PC-3 (cell line): ENCODE measurements at regions not wholly inside any gene's neighbourhood (a gene's known extent, or its start where the extent isn't known, plus 50 kb on each side); places are given as distances from the start of the nearest gene placed in this dataset.
"Not testable (repeated sequence)": the region's sequence is repeated elsewhere in the genome, so short reads cannot be mapped to it uniquely, and the experiment has no call there.

Experiments
- ATAC-seq: fragments of 200-7000 bp; cut with Tn5 transposase; 2 replicates; pipeline ENCODE4 v1.9.1; 2020; ENCODE audit warnings: mild to moderate bottlenecking, moderate library complexity
- BruUV-seq: library from RNA; stranded (reverse); fragments of 400-500 nt; replicated peaks from 2 replicates; lab custom pipeline; 2021; lab: Mats Ljungman, UMichigan
- CTCF ChIA-PET: fragments of 300-600 bp; sonication (Branson Sonifier 250); formaldehyde crosslinking; loops from one replicate; lab custom pipeline; 2022; ENCODE audit warnings: antibody characterized with exemption; lab: Charles Lee
- POLR2A ChIA-PET: fragments of 300-600 bp; sonication (Branson Sonifier 250); formaldehyde crosslinking; loops from one replicate; lab custom pipeline; 2022; ENCODE audit warnings: antibody characterized with exemption; ENCODE audit not compliant: unreplicated experiment; lab: Charles Lee
- DNase-seq: peaks from one replicate; pipeline ENCODE4 v3.0.0-alpha.2; 2015
- H2AFZ ChIP-seq: fragments of 300-600 bp; sonication (generic); 2 replicates; pipeline ENCODE4 v1.6.0; 2016; ENCODE audit warnings: antibody characterized with exemption, low read length
- H3F3A ChIP-seq: fragments of 300-600 bp; sonication (generic); one replicate; pipeline ENCODE4 v1.6.0; 2017; ENCODE audit warnings: antibody characterized with exemption, low read length, control low read depth, mild to moderate bottlenecking; ENCODE audit not compliant: unreplicated experiment
- H3K27ac ChIP-seq: fragments of 300-600 bp; sonication (generic); 2 replicates; pipeline ENCODE4 v1.5.1; 2016; ENCODE audit warnings: mild to moderate bottlenecking, low read length
- H3K27me3 ChIP-seq: fragments of 300-600 bp; sonication (generic); 2 replicates; pipeline ENCODE4 v1.6.1; 2016; ENCODE audit warnings: low read length, mixed read lengths
- H3K36me3 ChIP-seq: fragments of 300-600 bp; sonication (generic); 2 replicates; pipeline ENCODE4 v1.6.1; 2016; ENCODE audit warnings: low read depth, mixed run types, low read length, mixed read lengths
- H3K4me1 ChIP-seq: fragments of 300-600 bp; sonication (generic); 2 replicates; pipeline ENCODE4 v1.5.1; 2016; ENCODE audit warnings: low read length; ENCODE audit not compliant: insufficient read depth
- H3K4me2 ChIP-seq: fragments of 300-600 bp; sonication (generic); 2 replicates; pipeline ENCODE4 v1.6.0; 2016; ENCODE audit warnings: low read length
- H3K4me3 ChIP-seq: fragments of 300-600 bp; sonication (generic); 2 replicates; pipeline ENCODE4 v1.5.1; 2016; ENCODE audit warnings: mild to moderate bottlenecking, low read length, mixed read lengths
- H3K79me2 ChIP-seq: fragments of 300-600 bp; sonication (generic); 2 replicates; pipeline ENCODE4 v1.6.1; 2017; ENCODE audit warnings: low read length, mixed read lengths
- H3K9ac ChIP-seq: fragments of 300-600 bp; sonication (generic); 2 replicates; pipeline ENCODE4 v1.6.0; 2016; ENCODE audit warnings: mild to moderate bottlenecking, low read length
- H3K9me2 ChIP-seq: fragments of 300-600 bp; sonication (generic); replicated peaks from 2 replicates; pipeline ENCODE4 v1.6.1; 2016; ENCODE audit warnings: mixed run types, low read length, mixed read lengths
- H3K9me3 ChIP-seq: fragments of 300-600 bp; sonication (generic); 2 replicates; pipeline ENCODE4 v1.6.1; 2016; ENCODE audit warnings: low read length, mixed read lengths
- H4K20me1 ChIP-seq: fragments of 300-600 bp; sonication (generic); 2 replicates; pipeline ENCODE4 v1.6.1; 2016; ENCODE audit warnings: low read length, mixed read lengths
- intact Hi-C: fragments of 100-400 bp; cut with micrococcal nuclease; formaldehyde crosslinking; loops from 2 replicates; pipeline ENCODE4 v1.9.0; 2023

- H4K20me1 ChIP-seq, POLR2A ChIA-PET, H3K36me3 ChIP-seq, H2AFZ ChIP-seq, H3K4me1 ChIP-seq, intact Hi-C loops, H3K27ac ChIP-seq, H3K4me2 ChIP-seq, H3K79me2 ChIP-seq, ATAC-seq, H3K9me3 ChIP-seq, H3F3A ChIP-seq, CTCF ChIA-PET, H3K27me3 ChIP-seq, H3K4me3 ChIP-seq, DNase-seq, H3K9me2 ChIP-seq, H3K9ac ChIP-seq, BruUV-seq: not testable (repeated sequence)
Measured at GRCh38 chr1:206367955-206368622, 102.2 kb upstream of the IKBKE start.

GRCh38 chr1:206374725-206375124 is 95.6 kb upstream of the IKBKE start:
- H3K9ac ChIP-seq, H2AFZ ChIP-seq, H3F3A ChIP-seq, POLR2A ChIA-PET, H4K20me1 ChIP-seq, CTCF ChIA-PET, intact Hi-C loops, H3K27ac ChIP-seq, BruUV-seq, H3K9me3 ChIP-seq, H3K36me3 ChIP-seq, H3K4me3 ChIP-seq, H3K4me2 ChIP-seq, H3K79me2 ChIP-seq, H3K9me2 ChIP-seq, DNase-seq, H3K4me1 ChIP-seq, H3K27me3 ChIP-seq: not testable (repeated sequence)
- ATAC-seq: peak; percentile 61

- H4K20me1 ChIP-seq, BruUV-seq, intact Hi-C loops, H3F3A ChIP-seq, H3K27ac ChIP-seq, H3K9me3 ChIP-seq, H3K79me2 ChIP-seq, H3K9me2 ChIP-seq, H3K27me3 ChIP-seq, POLR2A ChIA-PET, DNase-seq, H3K9ac ChIP-seq, H3K4me2 ChIP-seq, H2AFZ ChIP-seq, H3K4me1 ChIP-seq, H3K4me3 ChIP-seq, H3K36me3 ChIP-seq, ATAC-seq, CTCF ChIA-PET: not testable (repeated sequence)
Measured at GRCh38 chr1:206375552-206375951, 94.7 kb upstream of the IKBKE start.

GRCh38 chr1:206378506-206378905 is 91.8 kb upstream of the IKBKE start:
- H4K20me1 ChIP-seq, CTCF ChIA-PET, H3K9me3 ChIP-seq, intact Hi-C loops, H3K4me3 ChIP-seq, DNase-seq, H3K4me1 ChIP-seq, H3K79me2 ChIP-seq, H3K9ac ChIP-seq, H3K4me2 ChIP-seq, H3F3A ChIP-seq, H3K9me2 ChIP-seq, ATAC-seq, H2AFZ ChIP-seq, H3K27ac ChIP-seq, POLR2A ChIA-PET, H3K27me3 ChIP-seq, BruUV-seq, H3K36me3 ChIP-seq: not testable (repeated sequence)

- H3K4me2 ChIP-seq, CTCF ChIA-PET, H3K4me3 ChIP-seq, H3K9me3 ChIP-seq, H3K4me1 ChIP-seq, H3K27me3 ChIP-seq, ATAC-seq, BruUV-seq, intact Hi-C loops, H3K27ac ChIP-seq, POLR2A ChIA-PET, H4K20me1 ChIP-seq, H3K36me3 ChIP-seq, DNase-seq, H3K79me2 ChIP-seq, H3K9me2 ChIP-seq, H3F3A ChIP-seq, H3K9ac ChIP-seq, H2AFZ ChIP-seq: not testable (repeated sequence)
Measured at GRCh38 chr1:206379245-206379644, 91.0 kb upstream of the IKBKE start.

- H3K4me2 ChIP-seq, H3K36me3 ChIP-seq, H3K4me3 ChIP-seq, H3K79me2 ChIP-seq, H3F3A ChIP-seq, H3K4me1 ChIP-seq, BruUV-seq, CTCF ChIA-PET, H3K27me3 ChIP-seq, H3K9ac ChIP-seq, POLR2A ChIA-PET, H3K9me2 ChIP-seq, H4K20me1 ChIP-seq, H3K9me3 ChIP-seq, H2AFZ ChIP-seq, intact Hi-C loops: not testable (repeated sequence)
- DNase-seq (peak; percentile 10), ATAC-seq (peak; percentile 70)
- H3K27ac ChIP-seq: 0 out of 2 replicates have a peak overlapping the region, but pooled peaks have one; percentile 11
Measured at GRCh38 chr1:206380163-206380790, 90.0 kb upstream of the IKBKE start.
